Astrocyte (in vitro differentiated cells and primary cell): ENCODE measurements at regions not wholly inside any gene's neighbourhood (a gene's known extent, or its start where the extent isn't known, plus 50 kb on each side); places are given as distances from the start of the nearest gene placed in this dataset.

Experiments
- CTCF ChIP-seq: IDR thresholded peaks from 2 replicates; pipeline ENCODE4 v1.5.1; 2011; ENCODE audit warnings: low read depth, mild to moderate bottlenecking, inconsistent platforms, low read length, moderate library complexity; ENCODE audit not compliant: insufficient read depth
- EZH2 ChIP-seq: IDR thresholded peaks from 2 replicates; pipeline ENCODE4 v1.6.1; 2012; ENCODE audit warnings: mild to moderate bottlenecking, low read length, inconsistent platforms; ENCODE audit not compliant: insufficient read depth

- no peak for TF ChIP-seq CTCF
- no peak for TF ChIP-seq EZH2
Observed at GRCh38 chr1:42047508-42047880, 105.7 kb upstream of the GUCA2B start.
